HG03097 (cell line): ENCODE measurements at regions not wholly inside any gene's neighbourhood (a gene's known extent, or its start where the extent isn't known, plus 50 kb on each side); places are given as distances from the start of the nearest gene placed in this dataset.
"Not testable (repeated sequence)": the region's sequence is repeated elsewhere in the genome, so short reads cannot be mapped to it uniquely, and the experiment has no call there.

Source experiments
- ATAC-seq: cut with Tn5 transposase; IDR thresholded peaks from one replicate; pipeline ENCODE4 v1.9.1; 2021; ENCODE audit not compliant: unreplicated experiment, low FRiP score

DNA sequence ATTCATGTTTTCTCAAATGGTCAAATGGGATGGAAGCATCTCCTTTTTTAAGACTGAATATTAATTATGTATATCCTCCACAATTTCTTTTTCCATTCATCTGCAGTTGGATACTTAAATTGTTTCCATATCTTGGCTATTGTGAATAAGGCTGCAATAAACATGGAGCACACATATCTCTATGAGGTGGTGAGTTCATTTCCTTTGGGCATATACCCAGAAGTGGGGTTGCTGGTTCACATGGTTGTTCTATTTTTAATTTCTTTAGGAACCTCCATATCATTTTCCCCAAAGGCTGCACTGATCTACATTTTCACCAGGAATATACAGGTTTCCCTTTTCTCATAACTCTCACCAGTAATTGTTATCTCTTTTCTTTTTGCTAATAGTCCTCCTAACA, 566.3 kb downstream of the KCTD12 start:
- no peak for ATAC-seq

- no peak for ATAC-seq
Observed at GRCh38 chr13:76316998-76317527, 569.1 kb downstream of the KCTD12 start.

DNA sequence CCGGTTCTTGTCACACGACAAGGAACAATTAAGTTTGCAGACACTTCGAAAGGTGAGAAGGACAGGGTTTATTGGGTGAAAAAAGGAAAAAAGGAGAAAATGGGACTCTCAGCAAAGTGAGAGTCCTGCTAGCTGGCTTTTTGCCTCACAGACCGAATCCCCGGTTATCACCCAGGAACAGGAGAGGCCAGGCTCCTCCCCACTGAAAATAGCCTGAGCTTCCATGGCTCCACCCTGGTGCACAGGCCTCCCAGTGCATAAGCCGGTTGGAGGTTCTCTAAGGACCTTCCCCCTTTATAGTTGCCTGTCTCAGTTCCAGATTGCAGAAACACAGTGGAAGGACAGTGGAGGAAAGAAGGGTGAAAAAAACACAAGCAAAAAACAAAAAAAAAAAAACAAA, 571.7 kb downstream of the KCTD12 start:
- no peak for ATAC-seq

- ATAC-seq, result no peak
Observed at GRCh38 chr13:76307142-76307541, 579.1 kb downstream of the KCTD12 start.

DNA sequence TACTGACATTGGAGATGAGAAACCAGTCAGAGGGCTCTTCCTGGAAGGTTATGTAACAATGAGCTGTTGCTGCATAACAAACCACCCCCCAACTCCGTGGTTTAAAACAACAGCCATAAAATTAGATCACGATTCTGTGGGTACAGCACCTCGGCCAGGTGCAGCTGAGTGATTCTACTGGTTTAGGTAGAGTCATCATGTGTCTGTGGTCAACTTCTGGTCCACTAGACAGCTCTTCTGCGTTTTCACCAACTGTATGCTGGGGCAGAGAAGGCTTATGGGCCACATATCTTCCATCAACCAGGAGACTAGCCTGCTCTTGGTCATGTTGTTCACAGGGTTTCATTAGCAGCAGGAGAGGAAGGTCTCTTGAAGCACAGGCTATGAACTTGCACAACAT, 585.5 kb downstream of the KCTD12 start:
- no peak for ATAC-seq

DNA sequence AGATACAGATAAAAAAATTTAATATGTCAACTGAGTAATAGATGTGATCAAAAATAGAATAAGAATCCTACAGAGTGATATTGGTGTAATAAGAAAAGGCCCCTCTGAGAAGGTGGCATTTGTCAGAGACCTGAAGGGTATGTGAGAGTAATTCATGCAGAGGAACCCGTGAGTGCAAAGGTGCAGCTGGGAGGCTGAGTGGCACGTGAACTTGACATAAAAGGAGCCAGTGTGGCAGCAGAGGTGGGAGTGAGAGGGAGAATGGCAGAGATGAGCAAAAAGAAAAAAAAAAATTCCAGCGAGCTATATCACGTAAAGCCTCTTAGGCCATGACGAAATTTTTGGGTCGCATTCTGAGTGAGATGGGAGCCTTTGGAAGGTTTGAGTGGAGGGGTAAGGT, 588.9 kb downstream of the KCTD12 start:
- no peak for ATAC-seq

- ATAC-seq, result no peak
Observed at GRCh38 chr13:76296751-76297150, 589.5 kb downstream of the KCTD12 start.

DNA sequence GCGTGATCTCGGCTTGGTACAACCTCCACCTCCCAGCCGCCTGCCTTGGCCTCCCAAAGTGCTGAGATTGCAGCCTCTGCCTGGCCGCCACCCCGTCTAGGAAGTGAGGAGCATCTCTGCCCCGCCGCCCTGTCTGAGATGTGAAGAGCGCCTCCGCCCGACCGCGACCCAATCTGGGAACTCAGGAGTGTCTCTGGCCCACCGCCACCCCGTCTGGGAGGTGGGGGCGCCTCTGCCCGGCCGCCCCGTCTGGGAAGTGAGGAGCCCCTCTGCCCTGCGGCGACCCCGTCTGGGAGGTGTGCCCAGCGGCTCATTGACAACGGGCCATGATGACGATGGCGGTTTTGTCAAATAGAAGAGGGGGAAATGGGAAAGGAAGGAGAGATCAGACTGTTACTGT, 591.2 kb downstream of the KCTD12 start:
- not testable (repeated sequence) for ATAC-seq

GRCh38 chr13:76293751-76294150, 592.5 kb downstream of the KCTD12 start:
- ATAC-seq, result no peak

- ATAC-seq, result no peak
Observed at GRCh38 chr13:76293346-76293745, 592.9 kb downstream of the KCTD12 start.

- no peak for ATAC-seq
Observed at GRCh38 chr13:76292726-76293125, 593.5 kb downstream of the KCTD12 start.

DNA sequence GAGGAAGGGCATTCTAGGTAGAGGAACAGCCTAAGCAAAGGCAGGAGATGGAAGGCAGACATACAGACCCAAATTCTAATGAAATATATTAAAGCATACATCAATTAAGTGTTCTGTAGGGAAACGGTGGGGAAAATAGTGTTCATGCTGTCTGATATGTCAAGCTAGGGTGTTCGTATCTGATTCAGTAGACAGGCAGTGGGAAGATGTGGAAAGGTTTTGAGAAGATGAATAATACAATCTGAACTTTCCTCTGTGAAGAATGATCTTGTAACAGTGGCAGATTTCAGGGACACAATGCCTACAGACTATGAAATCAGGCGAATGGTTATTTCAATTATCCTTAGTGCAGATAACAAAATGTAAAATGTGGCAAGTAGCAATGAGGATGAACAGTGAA, 594.2 kb downstream of the KCTD12 start:
- ATAC-seq, result no peak

- ATAC-seq, result no peak
Observed at GRCh38 chr13:76289558-76289957, 596.6 kb downstream of the KCTD12 start.

DNA sequence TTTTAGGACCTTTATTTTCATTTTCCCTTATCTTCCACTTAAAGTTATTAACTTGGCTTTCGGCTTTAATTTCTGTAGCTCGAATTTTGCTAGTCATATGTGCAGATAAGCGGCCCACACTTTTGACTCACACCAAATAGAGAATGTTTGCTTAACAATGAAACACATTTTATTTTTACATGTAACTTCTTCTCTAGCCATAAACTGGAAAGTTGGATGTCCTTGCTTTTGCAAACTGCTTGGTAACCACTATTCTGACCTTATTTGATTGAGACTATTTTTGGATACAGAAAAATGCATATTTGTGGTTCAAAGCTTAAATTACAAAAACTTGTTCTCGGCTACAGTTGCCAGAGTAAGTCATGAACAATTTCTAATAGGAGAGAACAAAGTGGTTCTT, 600.0 kb downstream of the KCTD12 start:
- ATAC-seq, result no peak

DNA sequence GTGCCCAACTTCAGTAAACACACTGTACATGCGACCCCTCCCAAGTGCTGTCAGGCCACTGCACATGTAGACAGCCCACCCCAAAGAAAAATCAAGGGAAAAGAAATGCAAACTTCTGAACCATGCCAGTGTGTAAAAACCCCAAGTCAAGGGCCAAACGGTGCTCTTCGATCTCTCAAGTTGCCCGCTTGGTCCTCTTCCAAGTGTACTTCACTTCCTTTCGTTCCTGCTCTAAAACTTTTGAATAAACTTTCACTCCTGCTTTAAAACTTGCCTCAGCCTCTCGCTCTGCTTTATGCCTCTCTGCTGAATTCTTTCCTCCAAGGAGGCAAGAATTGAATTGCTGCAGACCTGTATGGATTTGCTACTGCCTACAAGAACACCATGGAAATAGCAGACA, 600.7 kb downstream of the KCTD12 start:
- ATAC-seq, result no peak

DNA sequence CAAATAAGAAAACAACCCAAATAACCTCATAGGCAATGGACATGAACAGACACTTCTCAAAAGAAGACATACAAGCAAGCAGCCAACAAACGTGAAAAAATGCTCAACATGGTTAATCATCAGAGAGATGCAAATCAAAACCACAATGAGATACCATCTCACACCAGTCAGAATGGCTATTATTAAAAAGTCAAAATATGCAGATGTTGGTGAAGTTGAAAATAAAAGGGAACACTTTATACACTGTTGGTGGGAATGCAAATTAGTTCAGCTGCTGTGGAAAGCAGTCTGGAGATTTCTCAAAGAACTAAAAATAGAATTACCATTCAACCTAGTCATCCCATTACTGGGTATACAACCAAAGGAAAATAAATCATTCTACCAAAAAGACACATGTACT, 606.4 kb downstream of the KCTD12 start:
- ATAC-seq, result not testable (repeated sequence)

DNA sequence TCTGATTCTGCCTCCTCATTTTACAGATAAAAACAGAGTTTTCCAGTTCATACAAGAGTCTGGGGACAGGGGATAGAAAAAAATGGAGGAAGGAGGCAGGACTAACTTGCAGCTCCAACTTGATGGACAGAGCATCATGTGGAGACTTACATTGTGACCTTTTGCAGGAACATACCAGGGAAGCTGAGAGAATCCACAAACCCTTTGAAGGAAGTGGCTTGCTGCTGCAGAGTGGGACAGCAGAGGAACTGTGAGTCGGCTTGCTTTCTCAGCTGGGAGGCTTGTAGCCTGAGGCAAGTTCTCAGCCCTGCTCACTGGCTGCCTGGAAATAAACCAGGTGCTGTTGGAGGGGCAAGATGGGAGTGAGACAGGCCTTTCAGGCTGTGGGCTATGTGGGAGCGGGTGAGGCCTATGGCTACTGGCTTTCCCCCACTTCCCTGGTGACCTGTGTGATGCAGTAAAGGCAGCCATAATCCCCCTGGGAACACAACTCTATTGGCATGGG, 614.4 kb downstream of the KCTD12 start:
- ATAC-seq, result no peak

GRCh38 chr13:76268307-76268706, 617.9 kb downstream of the KCTD12 start:
- not testable (repeated sequence) for ATAC-seq

- ATAC-seq, result no peak
Observed at GRCh38 chr13:76267216-76267615, 619.0 kb downstream of the KCTD12 start.

- ATAC-seq, result no peak
Observed at GRCh38 chr13:76266561-76266960, 619.6 kb downstream of the KCTD12 start.

- ATAC-seq, result no peak
Observed at GRCh38 chr13:76250211-76250610, 614.1 kb downstream of the LMO7 start.

DNA sequence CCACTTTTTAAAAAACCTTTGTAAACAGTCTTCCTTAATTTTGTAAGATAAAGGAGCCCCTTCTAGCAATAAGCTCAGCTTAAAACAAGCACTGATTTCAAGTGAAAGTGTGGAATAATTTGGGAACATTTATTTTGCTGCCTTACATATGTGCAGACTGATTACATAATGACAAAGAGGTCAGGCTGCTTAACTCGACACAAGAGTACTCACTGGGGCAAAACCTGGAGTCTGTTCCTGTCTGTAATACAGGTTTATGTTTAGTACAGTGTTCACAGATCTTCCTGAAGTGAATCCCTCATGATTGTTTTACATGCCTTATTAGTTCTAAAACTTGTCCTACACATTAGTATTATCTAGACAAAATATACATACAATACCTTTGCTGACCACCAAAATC, 609.8 kb downstream of the LMO7 start:
- ATAC-seq, result no peak

DNA sequence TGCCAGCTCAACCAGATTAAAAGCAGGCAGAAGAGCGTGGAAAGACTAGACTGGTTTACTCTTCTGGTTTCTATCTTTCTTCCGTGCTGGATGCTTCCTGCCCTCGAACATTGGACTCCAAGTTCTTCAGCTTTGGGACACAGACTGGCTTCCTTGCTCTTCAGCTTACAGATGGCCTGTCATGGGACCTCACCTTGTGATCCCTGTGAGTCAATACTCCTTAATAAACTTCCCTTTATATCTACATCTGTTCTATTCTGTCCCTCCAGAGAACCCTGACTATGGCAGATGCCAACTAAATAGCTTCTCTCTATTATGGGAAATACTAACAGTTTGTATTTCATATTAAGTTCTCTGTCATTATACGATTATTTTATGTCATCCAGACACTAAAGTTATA, 609.1 kb downstream of the LMO7 start:
- no peak for ATAC-seq
